ENCODE measurements at regions not wholly inside any gene's neighbourhood (a gene's known extent, or its start where the extent isn't known, plus 50 kb on each side); places are given as distances from the start of the nearest gene placed in this dataset.
"Not testable (repeated sequence)": the region's sequence is repeated elsewhere in the genome, so short reads cannot be mapped to it uniquely, and the experiment has no call there.

DNA sequence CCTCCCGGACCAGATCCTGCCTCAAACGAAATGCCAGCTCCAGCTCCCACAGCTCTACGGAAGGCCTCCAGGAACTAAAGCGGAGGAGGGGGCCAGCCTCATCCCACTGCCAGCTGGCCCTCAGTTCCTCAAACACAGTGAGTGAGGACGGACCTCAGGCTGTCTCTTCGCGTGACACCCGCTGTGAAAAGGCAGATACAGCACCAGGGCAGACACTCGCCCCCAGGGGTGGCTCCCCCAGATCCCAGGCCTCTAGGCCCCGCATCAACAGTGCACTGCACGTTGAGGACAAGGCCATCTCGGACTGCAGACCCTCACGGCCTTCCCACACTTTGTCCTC is 149.9 kb upstream of the C1QTNF3 start:
- not testable (repeated sequence) for H3K27me3 Mint-ChIP-seq (ENCODE audit: low read depth, poor library complexity); DNase-seq
- Mint-ChIP-seq H3K36me3 (ENCODE audit: low read depth) (peaks cover 58% of the 10 kb centered on the region), H3K4me3 (peak overlapping the region; percentile 3), H3K9me3 (peaks cover 12% of the 10 kb centered on the region), H3K27ac (peak overlapping the region; percentile 90), H3K4me1 (peaks cover 33% of the 10 kb centered on the region)

- Mint-ChIP-seq H3K27ac (peak overlapping the region; percentile 90), H3K36me3 (ENCODE audit: low read depth) (peaks cover 55% of the 10 kb centered on the region), H3K4me1 (peaks cover 33% of the 10 kb centered on the region), H3K9me3 (peaks cover 12% of the 10 kb centered on the region)
- H3K4me3 Mint-ChIP-seq; DNase-seq; H3K27me3 Mint-ChIP-seq (ENCODE audit: low read depth, poor library complexity): not testable (repeated sequence)
These were observed 150.3 kb upstream of the C1QTNF3 start for GRCh38 chr5:34193297-34193696.

- Mint-ChIP-seq H3K4me1 (peaks cover 33% of the 10 kb centered on the region), H3K36me3 (ENCODE audit: low read depth) (peaks cover 55% of the 10 kb centered on the region), H3K27ac (peak overlapping the region; percentile 22), H3K9me3 (peaks cover 12% of the 10 kb centered on the region)
- not testable (repeated sequence) for H3K4me3 Mint-ChIP-seq; H3K27me3 Mint-ChIP-seq (ENCODE audit: low read depth, poor library complexity); DNase-seq
These were observed 150.8 kb upstream of the C1QTNF3 start for GRCh38 chr5:34193804-34194203.

DNA sequence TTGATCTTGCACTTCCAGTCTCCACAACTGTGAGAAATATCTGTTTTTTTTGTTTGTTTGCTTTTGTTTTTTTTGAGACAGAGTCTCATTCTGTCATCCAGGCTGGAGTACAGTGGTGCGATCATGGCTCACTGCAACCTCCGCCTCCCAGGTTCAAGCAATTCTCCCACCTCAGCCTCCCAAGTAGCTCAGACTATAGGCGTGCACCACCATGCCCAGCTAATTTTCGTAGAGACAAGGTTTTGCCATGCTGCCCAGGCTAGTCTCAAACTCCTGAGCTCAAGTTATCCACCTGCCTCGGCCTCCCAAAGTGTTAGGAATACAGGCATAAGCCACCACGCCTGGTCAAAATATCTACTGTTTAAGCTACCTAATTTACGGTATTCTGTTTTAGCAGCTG is 153.1 kb upstream of the C1QTNF3 start:
- not testable (repeated sequence) for H3K27me3 Mint-ChIP-seq (ENCODE audit: low read depth, poor library complexity); H3K9me3 Mint-ChIP-seq; H3K4me3 Mint-ChIP-seq; H3K27ac Mint-ChIP-seq; DNase-seq
- H3K36me3 Mint-ChIP-seq (ENCODE audit: low read depth): peaks cover 36% of the 10 kb centered on the region
- peaks cover 30% of the 10 kb centered on the region for H3K4me1 Mint-ChIP-seq

DNA sequence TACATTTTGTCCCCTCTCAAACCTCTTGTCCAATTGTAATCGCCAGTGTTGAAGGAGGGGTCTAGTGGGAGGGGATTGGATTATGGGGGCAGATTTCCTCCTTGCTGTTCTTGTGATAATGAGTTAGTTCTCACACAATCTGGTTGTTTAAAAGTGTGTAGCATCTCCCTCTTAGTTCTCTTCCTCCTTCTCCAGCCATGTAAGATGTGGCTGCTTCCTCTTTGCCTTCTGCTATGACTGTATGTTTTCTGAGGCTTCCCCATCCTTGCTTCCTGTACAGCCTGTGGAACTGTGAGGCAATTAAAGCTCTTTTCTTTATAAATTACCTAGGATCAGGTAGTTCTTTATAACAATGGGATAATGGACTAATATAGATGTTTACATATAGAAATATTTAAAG is 162.3 kb upstream of the C1QTNF3 start:
- H3K9me3 Mint-ChIP-seq; DNase-seq; H3K4me3 Mint-ChIP-seq; H3K4me1 Mint-ChIP-seq; H3K27me3 Mint-ChIP-seq (ENCODE audit: low read depth, poor library complexity); H3K27ac Mint-ChIP-seq: not testable (repeated sequence)
- H3K36me3 Mint-ChIP-seq (ENCODE audit: low read depth): peaks cover 14% of the 10 kb centered on the region

- DNase-seq; H3K9me3 Mint-ChIP-seq; H3K27me3 Mint-ChIP-seq (ENCODE audit: low read depth, poor library complexity); H3K4me1 Mint-ChIP-seq; H3K4me3 Mint-ChIP-seq: not testable (repeated sequence)
- Mint-ChIP-seq H3K36me3 (ENCODE audit: low read depth) (peaks cover 20% of the 10 kb centered on the region), H3K27ac (peak overlapping the region; percentile 10)
These were observed 174.4 kb upstream of the C1QTNF3 start for GRCh38 chr5:34217386-34217785.

DNA sequence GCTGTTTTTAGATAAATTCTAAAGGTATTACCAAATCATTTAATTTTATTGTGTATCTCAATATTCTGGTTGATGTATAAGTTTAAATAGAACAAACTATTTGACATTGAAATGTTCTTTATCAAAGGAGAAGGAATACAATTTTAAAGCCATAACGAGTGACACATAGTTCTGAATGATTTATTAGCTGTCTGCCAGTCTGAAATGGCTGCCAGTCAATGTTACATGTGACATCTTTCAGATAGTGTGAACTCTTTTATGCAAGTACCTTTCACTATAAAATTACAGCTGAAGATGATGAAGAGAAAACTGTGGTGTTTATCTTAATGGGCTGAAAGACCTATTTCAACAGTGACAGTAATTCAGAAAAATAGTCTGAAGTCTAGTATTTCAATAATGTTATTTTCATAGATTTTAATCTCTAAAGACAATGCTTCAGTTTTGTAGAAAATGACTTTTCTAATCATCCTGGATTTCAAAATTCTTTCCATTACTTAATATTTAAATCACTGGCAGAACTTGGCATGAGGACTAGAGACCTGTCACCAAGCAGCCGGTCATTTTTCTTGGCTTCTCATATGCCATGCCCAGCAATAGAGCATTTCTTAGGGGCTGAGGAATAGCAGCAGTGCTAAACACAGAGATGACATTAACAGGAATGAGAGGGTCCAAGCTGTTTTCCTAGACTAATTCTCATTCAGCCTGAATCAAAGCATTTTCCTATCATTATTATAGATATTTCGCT is 178.5 kb upstream of the C1QTNF3 start:
- not testable (repeated sequence) for H3K4me3 Mint-ChIP-seq; H3K27ac Mint-ChIP-seq; H3K4me1 Mint-ChIP-seq; DNase-seq; H3K27me3 Mint-ChIP-seq (ENCODE audit: low read depth, poor library complexity)
- Mint-ChIP-seq H3K36me3 (ENCODE audit: low read depth) (peaks cover 29% of the 10 kb centered on the region), H3K9me3 (peaks cover 19% of the 10 kb centered on the region)

- not testable (repeated sequence) for H3K4me3 Mint-ChIP-seq; H3K27me3 Mint-ChIP-seq (ENCODE audit: low read depth, poor library complexity); H3K27ac Mint-ChIP-seq; H3K4me1 Mint-ChIP-seq; DNase-seq
- H3K36me3 Mint-ChIP-seq (ENCODE audit: low read depth): peaks cover 25% of the 10 kb centered on the region
- peaks cover 19% of the 10 kb centered on the region for H3K9me3 Mint-ChIP-seq
These were observed 180.1 kb upstream of the C1QTNF3 start for GRCh38 chr5:34223158-34223557.

GRCh38 chr5:34230402-34230801 is 187.4 kb upstream of the C1QTNF3 start:
- not testable (repeated sequence) for H3K4me1 Mint-ChIP-seq; H3K9me3 Mint-ChIP-seq; H3K27me3 Mint-ChIP-seq (ENCODE audit: low read depth, poor library complexity); H3K27ac Mint-ChIP-seq; DNase-seq; H3K4me3 Mint-ChIP-seq
- peaks cover 34% of the 10 kb centered on the region for H3K36me3 Mint-ChIP-seq (ENCODE audit: low read depth)

DNA sequence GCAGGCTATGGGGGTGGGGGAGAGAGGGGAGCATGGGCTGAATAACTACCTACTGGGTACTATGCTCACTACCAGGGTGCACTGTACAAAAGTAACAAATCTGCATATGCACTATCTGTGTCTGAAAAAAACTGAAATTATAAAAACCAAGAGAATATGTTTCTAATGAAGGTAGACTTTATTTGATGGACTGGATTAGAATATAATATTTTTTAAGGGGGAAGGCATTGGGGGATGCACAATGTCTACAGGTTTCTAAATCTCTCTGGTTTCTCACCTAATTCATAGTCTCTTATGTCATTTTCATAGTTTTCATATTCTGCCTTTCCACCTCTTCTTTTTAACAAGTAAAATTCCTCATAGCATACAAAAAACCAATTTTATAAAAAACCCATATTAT is 200.8 kb upstream of the C1QTNF3 start:
- not testable (repeated sequence) for H3K27me3 Mint-ChIP-seq (ENCODE audit: low read depth, poor library complexity)
- peak overlapping the region; percentile 88 for H3K4me3 Mint-ChIP-seq

DNA sequence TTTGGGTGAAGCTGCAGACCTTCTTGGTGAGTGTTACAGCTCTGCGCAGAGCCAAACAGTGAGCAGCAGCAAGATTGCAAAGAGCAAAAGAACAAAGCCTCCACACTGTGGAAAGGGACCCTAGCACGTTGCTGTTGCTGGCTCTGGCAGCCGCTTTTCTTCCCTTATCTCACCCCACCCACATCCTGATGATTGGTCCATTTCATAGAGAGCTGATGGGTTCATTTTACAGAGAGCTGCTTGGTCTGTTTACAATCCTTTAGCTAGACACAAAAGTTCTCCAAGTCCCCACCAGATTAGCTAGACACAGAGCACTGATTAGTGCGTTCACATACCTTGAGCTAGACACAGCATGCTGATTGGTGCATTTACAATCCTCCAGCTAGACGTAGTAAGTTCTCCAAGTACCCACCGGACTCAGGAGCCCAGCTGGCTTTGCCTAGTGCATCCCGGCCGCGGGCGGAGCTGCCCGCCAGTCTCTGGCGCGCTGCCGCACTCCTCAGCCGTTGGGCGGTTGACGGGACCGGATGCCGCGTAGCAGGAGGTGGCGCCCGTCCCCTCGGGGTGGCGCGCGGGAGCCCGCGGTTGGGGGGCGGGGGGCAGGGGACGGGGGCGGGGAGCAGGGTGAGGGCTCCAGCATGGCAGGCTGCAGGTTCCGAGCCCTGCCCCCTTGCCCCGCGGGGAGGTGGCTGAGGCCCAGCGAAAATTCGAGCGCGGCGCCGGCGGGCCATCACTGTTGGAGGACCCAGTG is 201.4 kb upstream of the C1QTNF3 start:
- H3K36me3 Mint-ChIP-seq (ENCODE audit: low read depth); H3K9me3 Mint-ChIP-seq; H3K27me3 Mint-ChIP-seq (ENCODE audit: low read depth, poor library complexity): not testable (repeated sequence)
- Mint-ChIP-seq H3K27ac (peak overlapping the region; percentile 94), H3K4me1 (peaks cover 13% of the 10 kb centered on the region), H3K4me3 (peak overlapping the region; percentile 88)
- peak; percentile 70 for DNase-seq

More for the DNA sequence above, 200.8 kb upstream of the C1QTNF3 start:
- not testable (repeated sequence) for H3K36me3 Mint-ChIP-seq (ENCODE audit: low read depth); H3K27ac Mint-ChIP-seq; DNase-seq; H3K9me3 Mint-ChIP-seq
- peaks cover 13% of the 10 kb centered on the region for H3K4me1 Mint-ChIP-seq

- H3K4me3 Mint-ChIP-seq; H3K27me3 Mint-ChIP-seq (ENCODE audit: low read depth, poor library complexity); DNase-seq; H3K27ac Mint-ChIP-seq; H3K9me3 Mint-ChIP-seq; H3K36me3 Mint-ChIP-seq (ENCODE audit: low read depth): not testable (repeated sequence)
- peaks cover 13% of the 10 kb centered on the region for H3K4me1 Mint-ChIP-seq
These were observed 202.0 kb upstream of the C1QTNF3 start for GRCh38 chr5:34245032-34245394.

- H3K36me3 Mint-ChIP-seq (ENCODE audit: low read depth); DNase-seq; H3K9me3 Mint-ChIP-seq; H3K27ac Mint-ChIP-seq; H3K27me3 Mint-ChIP-seq (ENCODE audit: low read depth, poor library complexity): not testable (repeated sequence)
- peaks cover 13% of the 10 kb centered on the region for H3K4me1 Mint-ChIP-seq
- H3K4me3 Mint-ChIP-seq: peak overlapping the region; percentile 60
These were observed 202.8 kb upstream of the C1QTNF3 start for GRCh38 chr5:34245813-34246212.

DNA sequence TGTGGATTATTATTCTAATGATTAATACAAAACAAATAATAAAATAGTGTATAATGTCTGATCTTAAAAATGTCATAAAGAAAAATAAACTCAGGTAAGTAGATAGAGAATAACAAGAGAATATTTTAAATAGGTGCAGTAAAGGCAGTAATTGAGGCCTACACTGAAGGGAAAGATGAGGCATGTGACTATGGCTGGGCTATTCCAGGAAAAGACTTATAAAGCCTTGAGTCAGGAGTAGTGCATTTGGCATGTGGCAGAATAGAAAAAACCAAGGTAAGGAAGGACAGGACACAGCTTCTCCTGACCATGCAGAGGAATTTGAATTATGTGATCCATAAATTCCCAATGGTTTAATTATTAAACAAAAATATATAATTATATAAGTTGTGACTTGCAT is 215.6 kb upstream of the C1QTNF3 start:
- not testable (repeated sequence) for DNase-seq; H3K9me3 Mint-ChIP-seq; H3K27ac Mint-ChIP-seq; H3K36me3 Mint-ChIP-seq (ENCODE audit: low read depth); H3K27me3 Mint-ChIP-seq (ENCODE audit: low read depth, poor library complexity); H3K4me1 Mint-ChIP-seq; H3K4me3 Mint-ChIP-seq

- not testable (repeated sequence) for H3K36me3 Mint-ChIP-seq (ENCODE audit: low read depth); H3K4me1 Mint-ChIP-seq; H3K27ac Mint-ChIP-seq; H3K4me3 Mint-ChIP-seq; H3K9me3 Mint-ChIP-seq; DNase-seq; H3K27me3 Mint-ChIP-seq (ENCODE audit: low read depth, poor library complexity)
These were observed 218.0 kb upstream of the C1QTNF3 start for GRCh38 chr5:34261020-34261419.
